ENCODE measurements at regions not wholly inside any gene's neighbourhood (a gene's known extent, or its start where the extent isn't known, plus 50 kb on each side); places are given as distances from the start of the nearest gene placed in this dataset.

- H3K9me3 ChIP-seq: no peaks in the 10 kb centered on the region
- H3K36me3 ChIP-seq: no peaks in the 10 kb centered on the region
- TF ChIP-seq, protein P1, sequence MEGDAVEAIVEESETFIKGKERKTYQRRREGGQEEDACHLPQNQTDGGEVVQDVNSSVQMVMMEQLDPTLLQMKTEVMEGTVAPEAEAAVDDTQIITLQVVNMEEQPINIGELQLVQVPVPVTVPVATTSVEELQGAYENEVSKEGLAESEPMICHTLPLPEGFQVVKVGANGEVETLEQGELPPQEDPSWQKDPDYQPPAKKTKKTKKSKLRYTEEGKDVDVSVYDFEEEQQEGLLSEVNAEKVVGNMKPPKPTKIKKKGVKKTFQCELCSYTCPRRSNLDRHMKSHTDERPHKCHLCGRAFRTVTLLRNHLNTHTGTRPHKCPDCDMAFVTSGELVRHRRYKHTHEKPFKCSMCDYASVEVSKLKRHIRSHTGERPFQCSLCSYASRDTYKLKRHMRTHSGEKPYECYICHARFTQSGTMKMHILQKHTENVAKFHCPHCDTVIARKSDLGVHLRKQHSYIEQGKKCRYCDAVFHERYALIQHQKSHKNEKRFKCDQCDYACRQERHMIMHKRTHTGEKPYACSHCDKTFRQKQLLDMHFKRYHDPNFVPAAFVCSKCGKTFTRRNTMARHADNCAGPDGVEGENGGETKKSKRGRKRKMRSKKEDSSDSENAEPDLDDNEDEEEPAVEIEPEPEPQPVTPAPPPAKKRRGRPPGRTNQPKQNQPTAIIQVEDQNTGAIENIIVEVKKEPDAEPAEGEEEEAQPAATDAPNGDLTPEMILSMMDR (IDR thresholded peaks at IDR 0.05): no peak
- no peak overlapping the region for H3K4me3 ChIP-seq
- no peak overlapping the region for H3K27ac ChIP-seq
- H3K4me1 ChIP-seq: no peaks in the 10 kb centered on the region
- intact Hi-C loops (cut with DNase I; ENCODE audit: low total_unique reads): no loop called here
- DNase-seq: no peak
- H3K27me3 ChIP-seq: no peaks in the 10 kb centered on the region
Measured at GRCh38 chr4:129429581-129430320, 333.8 kb downstream of the C4orf33 start.

DNA sequence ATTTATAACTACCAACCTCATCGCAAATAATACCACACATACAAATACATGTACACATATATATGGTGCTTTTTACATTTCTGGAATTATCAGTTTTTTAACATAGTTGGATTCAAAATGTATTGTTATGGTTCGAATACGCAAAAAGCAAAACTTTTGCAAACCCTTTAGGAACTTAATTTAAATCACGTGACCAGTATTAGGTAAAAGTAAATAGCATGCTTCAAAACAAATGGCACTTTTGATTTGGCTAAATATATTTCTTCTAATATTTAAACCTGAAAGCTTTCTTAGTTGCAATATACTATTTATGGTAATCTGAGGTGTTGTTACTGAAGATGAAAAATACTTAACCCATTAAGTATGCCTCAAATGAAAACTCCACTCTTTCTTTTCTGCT lies 341.4 kb downstream of the C4orf33 start:
- H3K9me3 ChIP-seq: no peaks in the 10 kb centered on the region
- no peaks in the 10 kb centered on the region for H3K27me3 ChIP-seq
- no peak for DNase-seq
- H3K36me3 ChIP-seq: no peaks in the 10 kb centered on the region
- H3K27ac ChIP-seq: no peak overlapping the region
- intact Hi-C loops (cut with DNase I; ENCODE audit: low total_unique reads): no loop called here
- TF ChIP-seq, protein P1 (IDR thresholded peaks at IDR 0.05): no peak
- H3K4me3 ChIP-seq: no peak overlapping the region
- no peaks in the 10 kb centered on the region for H3K4me1 ChIP-seq

DNA sequence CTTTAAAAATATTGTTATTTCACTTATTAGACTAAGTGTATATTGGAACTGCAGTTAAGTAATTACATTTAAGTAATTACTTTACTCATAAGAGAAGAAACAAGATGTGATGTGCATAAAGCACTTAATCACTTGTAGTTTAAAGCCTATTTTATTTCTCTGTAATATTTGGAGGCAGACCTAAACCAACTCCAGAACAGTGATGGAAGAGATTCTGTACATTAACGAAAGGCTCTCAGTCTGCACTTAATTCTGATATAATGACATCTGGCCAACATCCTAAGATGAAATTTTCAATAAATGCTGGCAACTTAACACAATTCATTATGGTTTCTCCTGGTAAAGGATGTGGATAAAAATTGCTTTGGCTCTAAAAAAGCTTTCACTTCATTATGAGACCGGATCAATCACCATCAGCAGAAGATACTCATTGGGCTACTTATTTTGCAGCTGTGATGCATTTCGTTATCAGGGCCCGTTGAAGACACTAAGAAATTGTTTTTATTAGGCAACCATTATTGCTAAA lies 342.6 kb downstream of the C4orf33 start:
- intact Hi-C loops (cut with DNase I; ENCODE audit: low total_unique reads): no loop called here
- H3K4me1 ChIP-seq: no peaks in the 10 kb centered on the region
- DNase-seq: no peak
- H3K27me3 ChIP-seq: no peaks in the 10 kb centered on the region
- H3K27ac ChIP-seq: no peak overlapping the region
- H3K9me3 ChIP-seq: no peaks in the 10 kb centered on the region
- no peaks in the 10 kb centered on the region for H3K36me3 ChIP-seq
- TF ChIP-seq, protein P1 (IDR thresholded peaks at IDR 0.05): no peak
- no peak overlapping the region for H3K4me3 ChIP-seq

DNA sequence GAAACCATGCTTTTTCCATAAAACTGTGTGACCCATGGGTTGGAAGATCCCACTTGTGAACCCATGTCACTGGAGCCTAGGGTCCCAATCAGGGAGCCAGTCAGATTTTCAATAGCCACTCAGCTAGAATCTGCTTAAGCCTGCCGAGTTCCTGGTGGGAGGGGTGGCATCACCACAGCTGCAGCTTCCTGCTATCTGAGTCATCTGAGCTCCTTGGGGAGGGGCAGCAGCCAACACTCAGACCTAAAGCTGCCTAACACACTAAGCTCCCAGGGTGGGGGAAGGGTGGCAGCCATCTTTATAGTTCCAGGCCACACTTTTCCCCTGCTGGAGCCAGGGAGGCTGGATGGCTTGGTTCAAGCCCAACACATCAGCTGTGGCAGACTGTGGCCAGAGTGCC lies 350.1 kb downstream of the C4orf33 start:
- TF ChIP-seq, protein P1 (IDR thresholded peaks at IDR 0.05): no peak
- intact Hi-C loops (cut with DNase I; ENCODE audit: low total_unique reads): no loop called here
- H3K4me1 ChIP-seq: no peaks in the 10 kb centered on the region
- H3K27me3 ChIP-seq: no peaks in the 10 kb centered on the region
- H3K36me3 ChIP-seq: no peaks in the 10 kb centered on the region
- no peak for DNase-seq
- no peaks in the 10 kb centered on the region for H3K9me3 ChIP-seq
- no peak overlapping the region for H3K4me3 ChIP-seq
- no peak overlapping the region for H3K27ac ChIP-seq

DNA sequence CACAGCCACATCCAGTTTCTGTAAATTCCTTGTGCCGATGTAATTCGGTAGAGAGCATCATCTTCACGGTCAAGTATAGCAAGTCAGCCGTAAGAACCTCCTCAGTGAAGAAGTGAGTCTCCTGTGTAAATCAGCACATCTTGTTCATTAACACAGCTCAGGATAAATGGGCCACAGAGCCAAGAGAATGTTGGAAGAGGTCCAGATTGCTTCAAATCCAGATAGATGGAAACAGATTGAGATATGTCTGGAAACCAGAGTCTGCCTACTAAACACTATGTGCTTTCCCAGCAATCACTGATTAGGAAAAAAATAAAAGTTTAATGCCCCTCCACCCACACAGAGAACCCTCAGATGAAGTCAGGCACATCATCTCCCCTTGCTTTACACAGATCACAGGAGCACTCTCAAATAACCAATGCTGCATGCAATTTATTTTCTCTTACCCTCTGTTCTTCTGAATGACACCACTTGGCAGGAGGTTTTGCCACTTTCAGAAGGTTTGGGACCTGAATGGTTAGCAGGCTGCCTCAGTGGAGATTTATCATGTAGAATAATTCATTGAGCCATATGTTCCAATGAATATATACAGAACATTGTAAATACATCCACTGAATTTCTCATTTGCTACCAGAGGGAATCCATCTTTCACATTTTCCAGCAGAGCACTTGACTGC lies 357.7 kb downstream of the C4orf33 start:
- H3K27ac ChIP-seq: no peak overlapping the region
- no peaks in the 10 kb centered on the region for H3K27me3 ChIP-seq
- DNase-seq: no peak
- H3K9me3 ChIP-seq: no peaks in the 10 kb centered on the region
- no peaks in the 10 kb centered on the region for H3K36me3 ChIP-seq
- no peak overlapping the region for H3K4me3 ChIP-seq
- TF ChIP-seq, protein P1 (IDR thresholded peaks at IDR 0.05): no peak
- intact Hi-C loops (cut with DNase I; ENCODE audit: low total_unique reads): no loop called here
- no peaks in the 10 kb centered on the region for H3K4me1 ChIP-seq
